Nephron (organoid): ENCODE measurements at regions not wholly inside any gene's neighbourhood (a gene's known extent, or its start where the extent isn't known, plus 50 kb on each side); places are given as distances from the start of the nearest gene placed in this dataset.

Source experiments
- H3K27ac Mint-ChIP-seq, 3 experiments: 2 replicates each; pipeline ENCODE4 v1.8.0; 2020; ENCODE audit warnings: mixed read lengths in 3 of 3, mild to moderate bottlenecking in 2 of 3, moderate library complexity in 1 of 3
- H3K27me3 Mint-ChIP-seq: 2 replicates; pipeline ENCODE4 v1.8.0; 2021; ENCODE audit warnings: low read depth, mild to moderate bottlenecking, moderate library complexity, mixed read lengths
- H3K36me3 Mint-ChIP-seq: 2 replicates; pipeline ENCODE4 v1.8.0; 2020; ENCODE audit warnings: low read depth, mixed read lengths
- H3K4me1 Mint-ChIP-seq: 2 replicates; pipeline ENCODE4 v1.8.0; 2020; ENCODE audit warnings: mixed read lengths
- H3K4me3 Mint-ChIP-seq, 3 experiments: 2 replicates each; pipeline ENCODE4 v1.8.0; 2020; ENCODE audit warnings: mild to moderate bottlenecking in 3 of 3, mixed read lengths in 3 of 3, moderate library complexity in 2 of 3
- H3K9me3 Mint-ChIP-seq: 2 replicates; pipeline ENCODE4 v1.8.0; 2020; ENCODE audit warnings: mixed read lengths
- CTCF ChIP-seq, 3 experiments: fragments of 200-600 bp; sonication (generic); IDR thresholded peaks; one replicate each; pipeline ENCODE4 v1.5.0; 2021; ENCODE audit warnings: antibody characterized with exemption in 3 of 3; ENCODE audit not compliant: unreplicated experiment in 3 of 3

GRCh38 chr10:9510626-9511025, 1456.1 kb downstream of the GATA3 start:
- Mint-ChIP-seq H3K36me3 (no peaks in the 10 kb centered on the region), H3K4me1 (peaks cover 12% of the 10 kb centered on the region), H3K27me3 (peaks cover 4% of the 10 kb centered on the region), H3K9me3 (no peaks in the 10 kb centered on the region), H3K4me3 (no peak overlapping the region), H3K27ac (no peak overlapping the region)
- TF ChIP-seq CTCF (IDR thresholded peaks at IDR 0.05; ENCODE audit: unreplicated experiment in 3 of 3), result no peak

GRCh38 chr10:9515922-9516321, 1461.4 kb downstream of the GATA3 start:
- no peak overlapping the region for H3K4me3 Mint-ChIP-seq
- no peaks in the 10 kb centered on the region for H3K4me1 Mint-ChIP-seq
- H3K27me3 Mint-ChIP-seq, result peaks cover 4% of the 10 kb centered on the region
- H3K27ac Mint-ChIP-seq, result no peak overlapping the region
- no peaks in the 10 kb centered on the region for H3K9me3 Mint-ChIP-seq
- TF ChIP-seq CTCF (IDR thresholded peaks at IDR 0.05; ENCODE audit: unreplicated experiment in 3 of 3), result no peak
- H3K36me3 Mint-ChIP-seq, result no peaks in the 10 kb centered on the region

GRCh38 chr10:9535744-9536143, 1481.3 kb downstream of the GATA3 start:
- H3K27ac Mint-ChIP-seq, result no peak overlapping the region
- no peaks in the 10 kb centered on the region for H3K27me3 Mint-ChIP-seq
- no peaks in the 10 kb centered on the region for H3K36me3 Mint-ChIP-seq
- H3K4me3 Mint-ChIP-seq, result no peak overlapping the region
- TF ChIP-seq CTCF (IDR thresholded peaks at IDR 0.05; ENCODE audit: unreplicated experiment in 3 of 3), result no peak
- H3K4me1 Mint-ChIP-seq, result no peaks in the 10 kb centered on the region
- no peaks in the 10 kb centered on the region for H3K9me3 Mint-ChIP-seq

GRCh38 chr10:9545073-9545472, 1472.6 kb upstream of the CELF2 start:
- no peak overlapping the region for H3K27ac Mint-ChIP-seq
- H3K4me1 Mint-ChIP-seq, result peaks cover 4% of the 10 kb centered on the region
- H3K4me3 Mint-ChIP-seq, result no peak overlapping the region
- no peak for TF ChIP-seq CTCF (IDR thresholded peaks at IDR 0.05; ENCODE audit: unreplicated experiment in 3 of 3)
- H3K9me3 Mint-ChIP-seq, result peaks cover 13% of the 10 kb centered on the region
- no peaks in the 10 kb centered on the region for H3K27me3 Mint-ChIP-seq
- no peaks in the 10 kb centered on the region for H3K36me3 Mint-ChIP-seq

- H3K27me3 Mint-ChIP-seq, result no peaks in the 10 kb centered on the region
- H3K4me3 Mint-ChIP-seq, result no peak overlapping the region
- TF ChIP-seq CTCF (IDR thresholded peaks at IDR 0.05; ENCODE audit: unreplicated experiment in 3 of 3), result no peak
- peaks cover 19% of the 10 kb centered on the region for H3K9me3 Mint-ChIP-seq
- peaks cover 7% of the 10 kb centered on the region for H3K36me3 Mint-ChIP-seq
- peaks cover 4% of the 10 kb centered on the region for H3K4me1 Mint-ChIP-seq
- H3K27ac Mint-ChIP-seq, result no peak overlapping the region
Observed at GRCh38 chr10:9547936-9548904, 1469.5 kb upstream of the CELF2 start.

- Mint-ChIP-seq H3K27me3 (no peaks in the 10 kb centered on the region), H3K27ac (no peak overlapping the region), H3K4me1 (no peaks in the 10 kb centered on the region), H3K4me3 (no peak overlapping the region), H3K9me3 (peaks cover 19% of the 10 kb centered on the region), H3K36me3 (peaks cover 7% of the 10 kb centered on the region)
- no peak for TF ChIP-seq CTCF (IDR thresholded peaks at IDR 0.05; ENCODE audit: unreplicated experiment in 3 of 3)
Observed at GRCh38 chr10:9550810-9551209, 1466.9 kb upstream of the CELF2 start.
